ENCODE measurements at regions not wholly inside any gene's neighbourhood (a gene's known extent, or its start where the extent isn't known, plus 50 kb on each side); places are given as distances from the start of the nearest gene placed in this dataset.

DNA sequence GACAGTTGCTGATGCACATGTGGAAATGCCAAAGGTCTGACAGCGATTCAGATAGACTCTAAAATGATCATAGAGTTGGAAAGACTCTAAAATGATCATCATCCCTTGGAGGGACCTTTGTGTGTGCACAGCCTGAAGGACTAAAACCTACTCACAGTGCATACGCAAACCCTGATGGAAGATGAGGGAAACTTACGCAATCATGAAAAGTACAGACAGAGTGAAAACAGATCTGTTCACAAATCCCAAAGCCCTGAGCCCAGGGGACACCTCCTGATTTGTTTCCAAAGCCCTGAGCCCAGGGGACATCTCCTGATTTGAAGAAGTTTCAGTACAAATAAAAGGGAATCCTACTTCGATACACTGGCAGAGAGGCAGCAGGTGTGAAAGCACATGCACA, 79.3 kb upstream of the PROX1 start:
- no peak for DNase-seq

DNA sequence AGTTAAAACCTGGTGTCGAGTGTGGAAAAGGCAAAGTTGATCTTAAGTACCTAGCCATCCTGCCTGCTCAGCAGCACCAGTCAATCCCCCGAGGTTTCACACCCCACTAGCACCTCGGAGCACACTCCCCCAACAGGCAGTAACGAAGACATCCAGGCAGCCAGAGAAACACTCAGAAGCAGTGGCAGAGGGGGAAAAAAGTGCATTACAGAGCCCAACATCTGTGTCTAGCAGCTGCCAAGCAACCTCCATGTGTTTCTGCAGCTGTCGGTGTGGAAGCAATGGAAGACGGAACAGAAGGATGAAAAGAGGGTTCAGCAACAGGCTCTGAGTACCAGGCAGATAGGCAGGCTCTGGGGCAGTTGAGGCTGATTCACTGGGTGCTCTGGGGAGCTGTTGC, 73.4 kb upstream of the PROX1 start:
- DNase-seq, result no peak

DNA sequence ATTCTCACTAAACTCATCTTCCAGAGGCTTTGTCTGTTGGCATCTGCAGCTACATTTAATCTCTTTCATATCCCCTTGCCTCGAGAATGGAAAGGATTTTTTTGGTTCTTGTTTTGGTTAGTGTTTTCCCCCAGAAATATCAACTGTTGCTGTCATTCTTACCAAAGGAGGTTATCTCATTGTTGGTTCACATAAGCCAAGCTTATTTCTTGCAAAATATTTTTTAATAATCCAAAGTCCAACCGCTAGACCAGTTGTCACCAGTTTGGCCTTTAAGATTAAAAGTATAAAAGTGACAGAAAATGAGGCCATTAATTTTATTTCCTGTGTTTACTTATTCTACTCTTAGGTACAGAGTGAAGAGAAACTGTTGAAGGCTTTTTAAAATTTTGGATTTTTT, 66.5 kb upstream of the PROX1 start:
- no peak for DNase-seq

DNA sequence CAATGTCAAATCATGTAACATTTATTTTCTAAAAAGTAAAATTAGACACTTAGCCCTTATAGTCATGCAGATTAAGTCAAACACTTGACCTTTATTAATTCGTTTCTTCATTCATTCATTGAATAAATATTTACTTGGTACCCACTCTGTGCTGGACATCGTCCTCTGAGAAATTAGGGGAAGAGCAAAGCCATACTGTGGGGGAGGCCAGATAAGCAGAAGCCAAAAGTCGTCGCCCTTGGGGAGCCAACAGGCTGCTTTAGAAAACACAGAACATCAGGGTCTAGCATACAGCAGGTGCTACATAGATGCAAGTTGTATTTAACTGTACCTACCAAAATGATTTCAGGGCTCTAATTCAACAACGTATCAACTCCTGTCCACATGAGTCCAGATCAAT, 66.1 kb upstream of the PROX1 start:
- DNase-seq, result no peak

DNA sequence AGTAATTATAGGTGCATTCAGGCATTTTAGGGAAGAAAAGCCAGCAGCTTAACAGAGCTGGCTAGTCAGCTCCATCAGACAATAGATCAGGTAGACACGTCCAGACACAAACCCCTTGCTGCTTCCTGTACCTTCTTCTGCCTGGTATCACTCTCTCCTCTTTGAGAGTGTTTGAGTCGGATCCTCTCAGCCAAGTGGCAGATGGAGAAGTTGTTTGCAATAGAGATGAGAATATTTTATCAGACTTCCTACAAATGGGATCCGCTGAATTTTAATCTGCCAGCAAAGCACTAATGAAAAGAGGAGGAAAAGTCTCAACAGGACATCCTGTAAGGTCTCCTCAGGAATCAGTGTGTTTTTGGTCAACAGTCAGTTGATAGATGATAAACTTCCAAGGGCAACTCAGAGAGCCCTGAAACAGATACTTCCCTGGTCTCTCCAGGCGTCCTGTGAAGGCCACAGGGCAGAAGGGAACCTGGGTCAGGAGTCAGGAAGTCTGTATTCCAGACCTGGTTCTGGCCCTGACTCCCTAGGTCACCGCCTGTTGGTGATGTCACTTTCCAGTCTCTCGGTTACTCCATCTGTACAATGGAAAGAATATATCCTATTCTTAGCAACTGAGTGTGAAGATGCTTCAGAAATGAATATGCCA, 62.1 kb upstream of the PROX1 start:
- no peak for DNase-seq

DNA sequence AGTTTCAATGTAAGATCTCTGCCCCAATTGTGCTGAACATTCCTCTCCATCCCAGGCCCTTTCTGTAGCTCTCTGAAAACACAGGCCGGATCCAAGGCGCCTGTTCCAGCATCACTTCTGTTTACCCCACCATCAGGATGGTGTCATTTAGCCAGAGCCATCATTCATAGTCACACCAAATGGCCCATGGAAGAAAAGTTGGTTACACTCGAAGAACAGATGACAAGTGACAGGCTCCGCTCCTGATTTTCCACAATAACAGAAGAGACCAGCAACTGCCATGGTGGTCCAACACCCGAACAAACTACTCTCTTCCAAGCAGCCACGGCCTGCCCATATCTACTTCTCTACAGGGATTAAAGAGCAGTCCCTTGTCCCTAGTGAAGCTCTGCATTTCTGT, 59.9 kb upstream of the PROX1 start:
- DNase-seq, result no peak

DNA sequence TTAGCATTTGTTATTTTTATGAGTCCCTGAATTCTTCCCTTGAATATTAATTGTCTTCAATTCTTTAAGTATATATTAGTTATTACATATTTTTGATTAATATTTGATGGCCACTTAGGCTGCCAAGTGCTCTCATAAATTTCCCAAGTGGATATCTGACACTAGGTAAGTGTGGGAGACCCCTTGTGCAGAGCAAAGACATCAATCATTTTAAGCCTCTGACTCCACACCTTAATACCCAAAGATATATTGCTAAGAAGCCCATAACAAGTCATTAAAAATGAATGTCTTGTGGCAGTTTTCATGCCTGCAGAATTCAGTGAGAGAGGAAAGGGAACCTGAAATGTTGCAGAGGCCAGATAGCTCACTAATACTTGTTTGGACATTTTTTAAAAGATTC, 58.4 kb upstream of the PROX1 start:
- DNase-seq, result no peak

DNA sequence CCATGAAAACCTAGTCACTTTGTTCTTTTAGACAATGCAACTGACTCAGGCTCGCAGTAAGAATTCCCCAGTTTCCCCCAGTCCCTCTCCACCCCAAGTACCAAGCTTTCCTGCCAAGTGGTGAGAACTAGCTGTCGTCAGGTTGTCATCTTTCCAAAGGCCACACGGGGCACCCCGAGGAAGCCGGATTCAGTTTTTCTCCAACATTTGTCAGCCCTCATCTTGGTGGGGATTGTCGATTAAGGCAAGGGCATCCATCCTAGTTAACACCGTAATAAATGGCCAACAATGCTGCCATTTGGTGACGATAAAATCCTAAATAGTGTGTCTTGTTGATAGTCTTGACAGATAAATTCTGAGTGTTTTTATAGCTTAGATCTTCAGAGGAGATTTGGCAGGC, 55.9 kb upstream of the PROX1 start:
- DNase-seq, result no peak

DNA sequence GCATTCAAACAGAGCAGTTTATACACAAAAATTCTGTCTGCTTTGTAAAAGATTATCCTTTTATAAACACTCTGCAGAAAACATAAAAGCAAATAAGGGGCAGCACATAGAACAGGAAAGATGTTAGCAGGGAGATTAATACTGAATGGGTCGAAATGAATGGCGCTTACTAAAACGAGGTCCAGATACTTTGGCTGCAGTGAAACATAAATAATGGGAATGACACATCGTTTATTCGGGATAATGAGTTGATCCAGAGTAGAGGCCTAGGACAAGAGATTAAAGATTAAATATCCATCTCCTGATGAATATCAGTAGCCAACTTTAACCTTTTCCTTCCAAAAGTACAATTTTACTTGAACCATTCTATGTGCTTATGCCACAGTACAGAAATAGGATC, 54.4 kb upstream of the PROX1 start:
- DNase-seq, result no peak

DNA sequence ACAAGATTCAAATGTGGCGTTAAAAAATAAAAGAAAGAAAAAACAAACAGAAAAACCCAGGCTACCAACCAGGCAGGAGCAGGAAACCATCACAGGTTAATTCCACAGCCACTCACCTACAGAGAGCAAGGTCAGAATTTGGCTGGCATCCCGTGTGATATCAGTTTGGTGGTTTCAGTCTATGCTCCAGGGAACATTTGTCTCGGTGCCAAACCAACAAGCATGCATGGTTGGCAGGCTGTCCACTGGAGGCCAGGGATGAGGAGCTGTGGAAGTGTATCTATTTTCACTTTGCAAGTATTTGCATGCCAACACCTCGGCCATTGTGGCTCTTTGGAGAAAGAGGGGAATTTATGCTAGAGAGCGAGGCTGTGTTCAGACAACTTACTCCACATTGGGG, 53.1 kb upstream of the PROX1 start:
- no peak for DNase-seq

DNA sequence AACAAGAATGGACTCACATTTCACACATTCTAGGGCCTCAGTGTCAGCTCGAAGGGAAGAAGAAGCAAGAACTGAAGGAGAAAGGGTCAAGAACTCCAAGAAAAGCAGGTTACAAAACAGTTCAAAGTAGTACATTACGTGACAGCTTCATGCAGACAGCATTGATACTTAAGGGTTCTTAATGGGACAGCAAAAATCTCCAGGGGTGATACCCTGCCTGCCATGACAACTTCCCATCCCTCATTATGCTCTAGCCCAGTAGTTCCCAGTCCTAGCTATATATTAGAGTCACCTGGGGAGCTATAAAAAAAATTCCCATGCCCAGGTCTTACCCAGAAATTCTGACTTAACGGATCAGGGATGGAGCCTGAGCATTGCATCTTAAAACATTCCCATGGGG, 51.2 kb upstream of the PROX1 start:
- DNase-seq, result no peak
